GM19438 (cell line): ENCODE measurements at regions not wholly inside any gene's neighbourhood (a gene's known extent, or its start where the extent isn't known, plus 50 kb on each side); places are given as distances from the start of the nearest gene placed in this dataset.

Experiments
- ATAC-seq: cut with Tn5 transposase; IDR thresholded peaks from one replicate; pipeline ENCODE4 v1.9.1; 2021; ENCODE audit warnings: low read depth; ENCODE audit not compliant: unreplicated experiment

- ATAC-seq, result no peak
Observed at GRCh38 chrX:26414534-26414933, 198.6 kb downstream of the MAGEB5 start.

GRCh38 chrX:26411045-26411444, 195.1 kb downstream of the MAGEB5 start:
- ATAC-seq, result no peak

- ATAC-seq, result no peak
Observed at GRCh38 chrX:26409636-26410035, 193.7 kb downstream of the MAGEB5 start.

- no peak for ATAC-seq
Observed at GRCh38 chrX:26387906-26388305, 171.9 kb downstream of the MAGEB5 start.

- ATAC-seq, result no peak
Observed at GRCh38 chrX:26376037-26376708, 160.2 kb downstream of the MAGEB5 start.

GRCh38 chrX:26375346-26375745, 159.4 kb downstream of the MAGEB5 start:
- ATAC-seq, result no peak

GRCh38 chrX:26373829-26374228, 157.9 kb downstream of the MAGEB5 start:
- no peak for ATAC-seq

- ATAC-seq, result no peak
Observed at GRCh38 chrX:26352891-26353430, 137.0 kb downstream of the MAGEB5 start.

GRCh38 chrX:26347171-26347570, 131.2 kb downstream of the MAGEB5 start:
- no peak for ATAC-seq

GRCh38 chrX:26334232-26334631, 118.3 kb downstream of the MAGEB5 start:
- no peak for ATAC-seq

- ATAC-seq, result no peak
Observed at GRCh38 chrX:26328608-26329319, 112.8 kb downstream of the MAGEB5 start.

GRCh38 chrX:26309262-26309661, 93.3 kb downstream of the MAGEB5 start:
- no peak for ATAC-seq

GRCh38 chrX:26295425-26295824, 79.5 kb downstream of the MAGEB5 start:
- no peak for ATAC-seq

GRCh38 chrX:26286836-26287235, 70.9 kb downstream of the MAGEB5 start:
- no peak for ATAC-seq
